GM19099 (cell line): ENCODE measurements at regions not wholly inside any gene's neighbourhood (a gene's known extent, or its start where the extent isn't known, plus 50 kb on each side); places are given as distances from the start of the nearest gene placed in this dataset.

ENCODE experiments used
- POLR2A ChIP-seq: IDR thresholded peaks from 3 replicates; pipeline ENCODE4 v1.6.1; 2011; ENCODE audit warnings: low read depth; ENCODE audit not compliant: insufficient read length; ENCODE audit errors: extremely low read depth

DNA sequence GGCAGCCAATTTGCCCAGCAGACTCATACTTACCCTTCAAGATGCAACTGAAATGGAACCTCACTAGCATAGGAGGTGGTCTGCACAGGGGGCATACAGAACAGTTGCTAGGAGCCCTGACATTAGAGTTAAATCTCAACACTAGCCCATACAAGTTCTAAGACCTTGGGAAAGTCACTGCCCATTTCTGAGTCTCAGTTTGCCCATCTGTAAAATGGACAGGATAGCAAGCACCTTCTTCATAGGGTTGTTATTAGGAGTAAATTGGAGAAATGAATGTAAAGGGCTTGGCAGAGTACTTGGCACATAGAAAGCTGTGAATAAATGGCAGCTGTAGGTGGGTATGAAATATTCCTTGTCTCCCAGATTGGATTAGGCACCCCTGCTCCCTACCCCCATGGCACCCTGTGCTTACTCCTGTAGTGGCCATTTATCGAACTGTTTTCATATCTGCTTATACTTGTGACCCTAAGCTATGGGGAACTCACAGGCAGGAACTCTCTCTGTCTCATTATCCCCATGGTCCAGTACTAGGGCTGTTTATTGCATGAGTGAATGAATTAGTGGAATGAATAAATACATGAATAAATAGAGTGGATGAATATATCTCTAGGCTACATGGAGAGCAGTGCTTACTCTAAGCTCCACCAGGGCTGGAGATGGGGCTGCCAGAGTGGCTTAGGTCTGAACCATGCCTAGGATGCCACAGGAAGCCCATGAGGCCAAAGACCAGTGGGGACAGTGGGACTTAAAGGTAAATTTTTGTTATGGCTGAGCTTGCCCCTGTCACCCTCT, 152.6 kb downstream of the PLPP3 start:
- no peak for TF ChIP-seq POLR2A

DNA sequence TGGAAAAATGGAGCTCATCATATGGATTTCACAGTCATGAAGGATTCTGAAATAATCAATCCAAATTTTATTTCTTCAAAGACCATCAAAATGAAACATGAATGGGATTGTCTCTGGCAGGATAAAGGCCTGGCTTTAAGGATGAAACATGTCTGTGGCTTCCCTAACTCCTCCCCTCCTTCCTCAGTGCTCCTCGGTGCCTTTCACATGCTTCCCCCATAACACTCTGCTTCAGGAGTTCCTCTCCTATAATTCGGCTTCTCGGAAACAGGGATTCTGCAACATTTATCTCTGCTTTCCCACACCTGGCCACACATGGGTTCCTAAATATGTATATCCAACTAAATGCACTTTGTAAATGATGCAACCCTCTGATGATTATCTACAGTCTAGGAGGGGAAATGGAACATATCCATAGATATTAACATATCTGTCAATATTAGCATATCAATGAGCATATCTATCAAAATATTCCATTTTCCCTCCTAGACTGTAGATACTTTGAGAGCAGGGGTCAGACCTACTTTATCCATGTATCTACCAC, 153.8 kb downstream of the PLPP3 start:
- TF ChIP-seq POLR2A, result no peak

DNA sequence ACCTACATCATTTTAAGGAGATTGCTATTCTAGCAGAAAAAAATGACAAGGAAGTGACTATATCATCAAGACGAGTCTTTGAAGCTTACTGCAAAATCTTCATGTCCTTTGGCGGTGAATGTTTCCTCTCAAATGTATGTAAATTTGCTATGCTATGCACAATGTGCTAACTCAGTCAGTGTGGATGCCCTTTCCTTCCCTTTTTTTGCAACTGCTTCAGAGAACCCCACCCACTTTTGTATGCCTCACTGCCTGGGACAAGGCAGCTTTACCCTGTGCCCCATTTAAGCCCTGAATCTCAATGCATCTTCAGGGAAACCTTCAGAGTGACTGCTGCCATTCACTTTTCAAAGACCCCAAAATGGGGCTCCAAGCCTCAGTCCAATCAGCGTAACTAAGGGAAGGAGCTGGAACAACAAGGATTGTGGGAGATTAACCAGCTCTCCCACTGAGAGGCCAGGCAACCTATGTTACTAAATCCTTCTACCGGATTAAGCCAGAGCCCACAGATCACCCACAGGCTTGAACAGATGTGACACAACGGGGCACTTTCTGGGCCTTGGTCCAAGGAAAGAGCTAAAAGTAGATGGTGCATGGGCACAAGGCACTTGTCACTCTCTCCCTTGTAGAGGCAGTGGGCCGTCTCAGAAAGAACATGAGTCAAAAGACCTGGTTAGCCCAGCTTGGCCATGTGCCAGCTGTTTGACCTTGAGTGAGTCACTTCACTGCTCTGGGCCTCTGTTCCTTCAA, 154.4 kb downstream of the PLPP3 start:
- TF ChIP-seq POLR2A, result no peak

- TF ChIP-seq POLR2A, result no peak
Measured at GRCh38 chr1:56423716-56424115, 155.6 kb downstream of the PLPP3 start.

DNA sequence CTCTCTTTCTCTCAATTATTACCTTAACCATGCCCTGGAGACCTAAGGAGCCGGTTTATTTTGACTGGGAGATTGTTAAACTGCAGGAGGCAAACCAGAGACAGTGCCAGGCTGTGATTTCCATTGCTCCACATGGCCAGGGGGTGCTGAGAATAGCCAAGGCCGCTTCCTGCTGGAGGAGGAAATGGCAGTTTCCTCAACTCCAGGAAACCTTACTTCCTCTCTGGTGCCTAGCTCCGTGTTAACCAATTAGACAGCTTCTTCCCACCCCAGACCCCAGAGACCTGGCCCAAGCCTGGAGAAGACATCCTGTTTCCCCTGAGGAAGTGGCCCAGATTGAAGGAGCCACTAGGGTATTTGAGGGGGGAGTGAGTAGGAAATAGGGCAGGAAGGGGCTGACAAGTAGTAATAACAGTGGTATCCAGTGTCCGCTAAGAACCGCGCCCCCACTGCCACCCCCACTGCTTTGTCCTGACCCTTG, 161.2 kb downstream of the PLPP3 start:
- TF ChIP-seq POLR2A, result no peak

GRCh38 chr1:56417646-56418045, 161.7 kb downstream of the PLPP3 start:
- no peak for TF ChIP-seq POLR2A

- TF ChIP-seq POLR2A, result no peak
Measured at GRCh38 chr1:56416495-56416894, 162.9 kb downstream of the PLPP3 start.

DNA sequence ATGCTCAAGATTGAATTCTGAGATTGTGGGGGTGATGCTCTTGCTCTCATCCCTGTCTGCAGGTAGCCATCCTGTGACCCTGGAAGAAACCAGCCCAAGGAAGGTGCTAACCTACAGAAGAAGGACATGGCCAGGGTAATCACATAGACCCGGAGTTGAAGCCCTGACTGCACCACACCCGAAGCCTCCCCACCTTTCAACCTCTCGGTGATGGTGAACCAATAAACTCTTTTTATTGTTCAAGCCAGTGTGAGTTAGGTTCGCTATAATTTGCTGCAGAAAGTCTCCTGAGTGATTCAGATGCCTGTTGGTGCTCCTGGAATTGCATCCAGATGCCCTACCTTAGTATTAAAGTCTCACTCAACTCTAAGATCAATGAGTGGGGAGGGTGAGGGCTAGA, 163.6 kb downstream of the PLPP3 start:
- TF ChIP-seq POLR2A, result no peak

DNA sequence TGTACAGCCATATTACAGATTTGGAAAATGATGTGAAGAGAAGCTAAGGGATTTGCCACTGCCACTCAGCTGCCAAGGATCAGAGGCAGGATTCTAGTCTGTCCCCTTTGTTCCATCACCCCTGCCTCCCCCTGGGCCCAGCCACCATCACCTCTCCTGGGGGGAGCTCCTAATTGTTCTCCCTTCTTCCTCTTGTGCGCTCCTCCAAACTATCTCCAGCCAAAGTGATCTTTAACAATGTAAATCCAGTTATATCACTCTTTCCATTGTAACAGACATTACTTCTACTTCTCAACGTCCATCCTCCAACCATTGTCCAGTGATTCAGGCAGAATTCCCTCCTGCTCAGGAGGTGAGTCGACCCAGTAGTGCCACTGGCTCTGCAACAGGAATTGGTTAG, 164.1 kb downstream of the PLPP3 start:
- no peak for TF ChIP-seq POLR2A

DNA sequence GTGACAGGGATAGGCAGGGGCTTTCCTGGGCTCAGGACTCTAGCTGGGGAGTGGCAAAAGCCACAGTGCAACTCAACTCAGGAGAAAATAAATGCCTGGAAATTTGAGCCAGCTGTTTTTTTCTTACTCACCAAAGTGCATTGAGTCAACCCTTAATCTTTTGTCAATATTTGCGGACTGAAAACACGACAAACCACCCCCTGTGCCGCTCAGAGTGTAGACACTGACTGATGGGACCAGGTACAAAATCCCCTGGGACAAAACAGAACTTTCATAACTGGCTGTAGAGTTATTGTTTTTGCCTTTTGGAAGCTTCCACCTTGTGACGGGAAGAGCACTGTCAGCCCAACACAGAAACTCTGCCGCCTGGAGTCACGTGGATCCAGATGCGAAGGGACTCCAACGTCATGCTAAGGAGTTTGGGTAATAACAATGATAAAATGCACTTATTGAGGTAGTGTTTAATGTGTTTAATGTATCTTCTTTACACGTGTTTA, 164.6 kb downstream of the PLPP3 start:
- TF ChIP-seq POLR2A, result no peak

DNA sequence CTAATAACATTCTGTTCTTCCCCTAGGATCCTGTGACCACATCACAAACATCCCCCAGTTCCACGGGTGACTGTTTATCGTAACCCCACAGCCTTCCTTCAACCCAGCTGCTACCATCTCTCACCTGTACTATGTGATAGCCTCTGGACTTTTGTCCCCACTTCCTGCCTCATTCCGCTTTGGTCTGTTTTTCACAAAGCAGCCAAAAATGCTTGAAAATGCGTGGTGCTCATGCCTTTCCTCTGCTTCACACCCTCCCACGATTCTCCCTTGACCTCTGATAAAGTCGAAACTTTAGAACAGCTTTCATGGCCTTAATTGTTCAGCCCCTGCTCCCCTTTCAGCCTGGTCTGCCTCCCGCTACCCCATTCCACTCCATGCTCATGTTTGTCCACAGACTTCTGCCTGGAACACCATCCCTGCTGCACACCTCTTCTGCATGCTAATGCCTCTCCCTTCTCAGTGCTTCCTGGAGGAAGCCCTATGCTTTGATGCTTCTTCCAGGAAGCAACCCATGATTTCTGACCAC, 165.6 kb downstream of the PLPP3 start:
- no peak for TF ChIP-seq POLR2A

DNA sequence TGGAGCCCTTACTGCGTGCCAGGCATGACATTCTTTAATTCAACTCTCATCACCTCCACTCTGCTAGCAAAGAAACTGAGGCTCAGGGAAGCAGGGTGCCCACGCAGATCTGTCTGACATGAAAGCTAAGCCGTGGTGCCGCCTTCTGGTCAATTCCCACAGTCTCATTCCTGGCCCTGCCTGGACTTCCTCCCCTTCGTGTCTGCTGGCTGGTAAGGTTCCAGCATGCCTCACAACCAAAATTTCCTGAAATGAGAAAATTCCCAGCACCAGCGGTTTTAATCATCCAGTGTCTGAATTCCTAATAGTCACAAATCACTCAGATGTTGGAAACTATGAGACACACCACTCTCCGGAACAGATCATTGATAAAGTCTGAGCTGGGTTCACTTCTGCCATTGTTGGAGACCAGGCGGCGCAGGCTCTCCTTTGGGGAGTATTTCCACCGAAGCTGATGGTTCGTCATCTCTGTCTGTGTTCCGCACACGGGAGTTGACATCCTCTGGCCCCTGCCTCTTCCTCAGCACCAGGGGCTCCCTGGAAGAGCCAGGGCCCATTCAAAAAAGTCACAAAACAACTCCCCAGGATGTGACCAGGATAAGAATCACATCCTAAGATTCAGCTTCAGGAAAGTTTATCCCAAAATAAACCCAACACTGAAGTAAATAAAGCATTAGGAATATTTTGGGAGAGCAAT, 167.7 kb downstream of the PLPP3 start:
- TF ChIP-seq POLR2A, result no peak

DNA sequence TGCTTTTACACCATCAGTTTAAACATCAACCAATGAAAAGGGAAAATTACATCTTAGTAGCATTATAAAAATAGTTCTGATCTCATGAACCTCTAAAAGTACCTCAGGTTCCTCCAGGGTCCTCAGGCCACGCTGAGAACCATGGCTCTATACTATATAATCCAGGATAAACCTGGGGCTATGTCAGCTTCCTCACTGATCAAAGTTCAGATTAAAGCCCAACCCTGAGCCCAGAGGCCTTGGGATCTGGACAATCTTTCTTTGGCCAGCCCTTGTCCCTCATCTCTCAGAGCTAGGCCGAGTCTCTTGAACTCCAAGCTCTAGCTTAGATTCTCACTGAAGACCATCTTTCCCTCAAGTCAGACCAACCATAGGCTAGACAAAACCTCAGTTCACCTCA, 168.3 kb downstream of the PLPP3 start:
- no peak for TF ChIP-seq POLR2A

DNA sequence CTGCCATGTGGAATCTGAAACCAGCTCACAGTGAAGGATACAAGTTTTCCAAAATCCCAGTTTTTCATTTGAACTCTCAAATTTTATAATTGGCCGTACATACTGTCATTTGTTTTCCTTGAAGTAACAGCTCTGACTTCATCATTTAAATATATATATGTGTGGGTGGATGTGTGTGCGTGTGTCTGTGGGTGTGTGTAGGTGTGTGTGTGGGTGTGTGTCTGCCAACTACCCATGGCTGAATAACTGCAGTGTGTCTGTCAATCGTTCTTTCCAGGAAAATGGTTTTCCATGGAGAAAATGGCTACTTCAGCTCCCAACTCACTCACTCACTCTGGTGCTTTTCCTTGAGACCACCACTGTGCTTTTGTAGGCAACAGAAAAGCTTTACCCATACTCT, 169.0 kb downstream of the PLPP3 start:
- no peak for TF ChIP-seq POLR2A
